ENCODE measurements at regions not wholly inside any gene's neighbourhood (a gene's known extent, or its start where the extent isn't known, plus 50 kb on each side); places are given as distances from the start of the nearest gene placed in this dataset.

DNA sequence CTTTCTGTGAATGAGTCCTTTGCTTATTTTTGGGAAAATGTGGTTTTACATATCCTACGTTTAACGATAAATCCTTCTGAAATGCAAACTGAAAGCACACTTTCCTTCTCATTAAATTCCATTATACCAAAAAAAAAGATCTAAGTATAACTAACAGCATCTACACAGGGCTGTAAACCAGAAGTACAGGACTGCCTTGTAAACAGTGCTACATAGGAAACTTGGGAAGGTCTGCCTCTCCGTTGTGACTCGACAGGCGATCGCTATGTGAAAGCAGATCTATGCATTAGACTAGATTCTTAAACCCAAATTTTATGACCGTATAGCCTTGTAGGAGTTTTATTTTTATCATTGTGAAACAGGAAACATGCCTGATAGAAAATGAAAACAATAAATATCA is 690.5 kb downstream of the ARHGAP15 start:
- Histone ChIP-seq H3K4me1 (ENCODE audit: control insufficient read depth in 1 of 2, insufficient read depth in 2 of 2, low read length in 2 of 2) (no peaks in the 10 kb centered on the region), H3K27me3 (ENCODE audit: low read depth, low read length) (no peaks in the 10 kb centered on the region), H3K27ac (ENCODE audit: low read length) (no peak overlapping the region), H3K4me3 (ENCODE audit: low read depth in 1 of 2, low read length in 2 of 2) (no peak overlapping the region), H3K9me3 (ENCODE audit: control insufficient read depth in 1 of 2, low read length in 2 of 2) (no peaks in the 10 kb centered on the region), H3K36me3 (ENCODE audit: control insufficient read depth in 1 of 2, insufficient read depth in 2 of 2, low read length in 2 of 2) (no peaks in the 10 kb centered on the region)

DNA sequence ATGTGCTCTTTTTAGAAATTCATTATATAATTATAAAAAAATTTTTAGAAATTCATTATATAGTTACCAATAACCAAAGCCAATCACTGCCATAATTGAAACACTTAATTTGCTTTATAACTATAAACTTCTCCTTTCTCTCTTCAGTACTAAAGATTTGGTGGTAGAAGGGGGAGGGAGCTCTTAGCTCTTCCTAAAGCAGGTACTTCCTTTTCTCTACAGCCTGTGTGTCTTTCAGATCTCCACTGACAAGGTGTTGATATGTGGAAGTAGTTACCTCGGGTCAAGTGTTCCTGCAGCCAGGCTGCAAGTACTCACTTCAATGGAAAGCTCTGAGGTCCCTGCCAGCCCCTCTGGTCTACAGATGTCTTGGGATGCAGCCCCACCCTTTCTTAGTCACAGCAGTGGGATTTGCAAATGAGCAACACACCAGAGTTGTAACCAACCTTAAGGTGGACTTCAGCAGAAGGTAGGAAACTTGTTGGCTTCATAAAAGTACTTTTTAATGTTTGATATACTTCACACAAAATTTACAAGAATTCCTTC is 690.0 kb downstream of the ARHGAP15 start:
- H3K27ac ChIP-seq (ENCODE audit: low read length), result no peak overlapping the region
- H3K4me1 ChIP-seq (ENCODE audit: control insufficient read depth in 1 of 2, insufficient read depth in 2 of 2, low read length in 2 of 2), result no peaks in the 10 kb centered on the region
- H3K9me3 ChIP-seq (ENCODE audit: control insufficient read depth in 1 of 2, low read length in 2 of 2), result no peaks in the 10 kb centered on the region
- H3K4me3 ChIP-seq (ENCODE audit: low read depth in 1 of 2, low read length in 2 of 2), result no peak overlapping the region
- no peaks in the 10 kb centered on the region for H3K36me3 ChIP-seq (ENCODE audit: control insufficient read depth in 1 of 2, insufficient read depth in 2 of 2, low read length in 2 of 2)
- no peaks in the 10 kb centered on the region for H3K27me3 ChIP-seq (ENCODE audit: low read depth, low read length)
